IMR-90 (cell line): ENCODE measurements at regions not wholly inside any gene's neighbourhood (a gene's known extent, or its start where the extent isn't known, plus 50 kb on each side); places are given as distances from the start of the nearest gene placed in this dataset.

ENCODE experiments used
- ATAC-seq: fragments of 200-7000 bp; cut with Tn5 transposase; 2 replicates; pipeline ENCODE4 v1.9.1; 2020; ENCODE audit warnings: low read depth, mild to moderate bottlenecking, moderate library complexity
- BruUV-seq: library from RNA; stranded (reverse); fragments of 400-500 nt; replicated peaks from 2 replicates; lab custom pipeline; 2021; lab: Mats Ljungman, UMichigan
- CTCF ChIA-PET: fragments of 300-600 bp; formaldehyde crosslinking; extraction: SDS; loops from one replicate; lab custom pipeline; 2021; ENCODE audit warnings: antibody characterized with exemption; lab: Yijun Ruan, JAX
- POLR2A ChIA-PET: fragments of 300-600 bp; sonication (Branson Sonifier 250); formaldehyde crosslinking; loops from one replicate; lab custom pipeline; 2022; ENCODE audit warnings: antibody characterized with exemption; ENCODE audit not compliant: unreplicated experiment; lab: Charles Lee
- DNase-seq: peaks from one replicate; pipeline ENCODE4 v3.0.0; 2013
- H2AFZ ChIP-seq: replicated peaks from 2 replicates; pipeline ENCODE3; 2013; ENCODE audit warnings: low read length, mild to moderate bottlenecking; ENCODE audit not compliant: poor library complexity
- H2AK5ac ChIP-seq: 2 replicates; pipeline ENCODE4 v1.6.1; 2013; ENCODE audit warnings: low read depth, low read length, inconsistent platforms
- H2AK9ac ChIP-seq: replicated peaks from 2 replicates; pipeline ENCODE3; 2013; ENCODE audit warnings: mild to moderate bottlenecking, low read depth, low read length, moderate library complexity; ENCODE audit not compliant: poor library complexity
- H2BK120ac ChIP-seq: 2 replicates; pipeline ENCODE4 v1.6.1; 2013; ENCODE audit warnings: low read depth, low read length, inconsistent platforms
- H2BK15ac ChIP-seq: 3 replicates; pipeline ENCODE4 v1.6.1; 2013; ENCODE audit warnings: low read depth, low read length, inconsistent platforms
- H2BK20ac ChIP-seq: 2 replicates; pipeline ENCODE4 v1.6.1; 2013; ENCODE audit warnings: low read depth, mild to moderate bottlenecking, inconsistent platforms, low read length, moderate library complexity
- H2BK5ac ChIP-seq: 2 replicates; pipeline ENCODE4 v1.6.1; 2013; ENCODE audit warnings: mild to moderate bottlenecking, low read depth, low read length, inconsistent platforms; ENCODE audit not compliant: poor library complexity, severe bottlenecking
- H3K14ac ChIP-seq: replicated peaks from 2 replicates; pipeline ENCODE4 v1.6.1; 2013; ENCODE audit warnings: low read depth, low read length, inconsistent platforms
- H3K18ac ChIP-seq: 2 replicates; pipeline ENCODE4 v1.6.1; 2013; ENCODE audit warnings: low read depth, low read length, control low read depth
- H3K23ac ChIP-seq: 2 replicates; pipeline ENCODE4 v1.6.1; 2013; ENCODE audit warnings: low read depth, low read length, inconsistent platforms
- H3K27ac ChIP-seq: 2 replicates; pipeline ENCODE4 v1.5.1; 2013; ENCODE audit warnings: mild to moderate bottlenecking, control low read depth, low read length; ENCODE audit not compliant: insufficient read depth
- H3K27me3 ChIP-seq: 2 replicates; pipeline ENCODE4 v1.6.1; 2013; ENCODE audit warnings: low read length; ENCODE audit not compliant: control insufficient read depth, insufficient read depth
- H3K36me3 ChIP-seq: 2 replicates; pipeline ENCODE4 v1.6.1; 2013; ENCODE audit warnings: low read length, mixed read lengths; ENCODE audit not compliant: control insufficient read depth, insufficient read depth
- H3K4ac ChIP-seq: 2 replicates; pipeline ENCODE4 v1.6.1; 2013; ENCODE audit warnings: low read depth, low read length, inconsistent platforms
- H3K4me1 ChIP-seq: 2 replicates; pipeline ENCODE4 v1.6.1; 2013; ENCODE audit warnings: low read length, mixed read lengths; ENCODE audit not compliant: control insufficient read depth, insufficient read depth
- H3K4me2 ChIP-seq: 2 replicates; pipeline ENCODE4 v1.6.1; 2013; ENCODE audit warnings: low read depth, mild to moderate bottlenecking, control low read depth, low read length, moderate library complexity
- H3K4me3 ChIP-seq: 2 replicates; pipeline ENCODE4 v1.5.1; 2013; ENCODE audit warnings: low read depth, mild to moderate bottlenecking, control low read depth, low read length, moderate library complexity; ENCODE audit not compliant: insufficient read depth
- H3K56ac ChIP-seq: 2 replicates; pipeline ENCODE4 v1.6.1; 2013; ENCODE audit warnings: low read length, inconsistent platforms; ENCODE audit not compliant: insufficient read depth; ENCODE audit errors: extremely low read depth
- H3K79me1 ChIP-seq, 2 experiments: 2 replicates each; pipeline ENCODE4 v1.6.1; 2013; ENCODE audit warnings: low read length in 2 of 2, inconsistent platforms in 1 of 2, low read depth in 1 of 2
- H3K9ac ChIP-seq: 2 replicates; pipeline ENCODE4 v1.6.1; 2013; ENCODE audit warnings: low read depth, low read length, control low read depth
- H3K9me1 ChIP-seq: 2 replicates; pipeline ENCODE4 v1.6.1; 2013; ENCODE audit warnings: low read length, inconsistent platforms; ENCODE audit not compliant: insufficient read depth
- H3K9me3 ChIP-seq: 2 replicates; pipeline ENCODE4 v1.6.1; 2013; ENCODE audit warnings: low read length; ENCODE audit not compliant: control insufficient read depth, insufficient read depth
- H4K20me1 ChIP-seq: 2 replicates; pipeline ENCODE4 v1.6.1; 2013; ENCODE audit warnings: low read length, inconsistent platforms; ENCODE audit not compliant: insufficient read depth
- H4K5ac ChIP-seq: 2 replicates; pipeline ENCODE4 v1.6.1; 2013; ENCODE audit warnings: mild to moderate bottlenecking, low read depth, low read length, control low read depth
- H4K8ac ChIP-seq, 2 experiments: 2 replicates each; pipeline ENCODE4 v1.6.1; 2013; ENCODE audit warnings: low read depth in 2 of 2, low read length in 2 of 2, control low read depth in 1 of 2, inconsistent platforms in 1 of 2
- H4K91ac ChIP-seq: 2 replicates; pipeline ENCODE4 v1.6.1; 2013; ENCODE audit warnings: low read depth, low read length, inconsistent platforms; ENCODE audit not compliant: insufficient read depth
- BHLHE40 ChIP-seq: fragments of 150-350 bp; IDR thresholded peaks from 2 replicates; pipeline ENCODE4 v1.6.1; 2016; ENCODE audit warnings: mild to moderate bottlenecking, low read depth, low read length
- CHD1 ChIP-seq: IDR thresholded peaks from 2 replicates; pipeline ENCODE4 v1.6.1; 2012; ENCODE audit warnings: low read depth, low read length, improper control_type of control experiment
- FOS ChIP-seq: fragments of 150-350 bp; IDR thresholded peaks from 2 replicates; pipeline ENCODE4 v1.6.1; 2016; ENCODE audit warnings: low read depth, low read length
- MAFK ChIP-seq: IDR thresholded peaks from 2 replicates; pipeline ENCODE4 v1.6.1; 2012; ENCODE audit warnings: low read depth, low read length, improper control_type of control experiment
- RAD21 ChIP-seq: IDR thresholded peaks from 2 replicates; pipeline ENCODE4 v1.6.1; 2012; ENCODE audit warnings: low read length, improper control_type of control experiment
- RCOR1 ChIP-seq: IDR thresholded peaks from 2 replicates; pipeline ENCODE4 v1.6.1; 2012; ENCODE audit warnings: mild to moderate bottlenecking, low read length, improper control_type of control experiment; ENCODE audit not compliant: insufficient replicate concordance
- WGBS, 2 experiments: methylation state at CpG; one replicate each; pipeline versions ENCODE4 v1.1.5 to v1.1.7; 2013; ENCODE audit warnings: missing lambda C conversion rate in 2 of 2; ENCODE audit not compliant: insufficient read length in 1 of 2; ENCODE audit errors: extremely low coverage in 2 of 2; 5-methylcytosine and 5-hydroxymethylcytosine counted together
- dilution Hi-C: fragments of 300-500 bp; cut with HindIII; formaldehyde crosslinking; loops from one replicate; pipeline ENCODE4 v1.14.3; 2018; ENCODE audit warnings: low sequenced_read_pairs; ENCODE audit not compliant: unreplicated experiment
- in situ Hi-C: fragments of 300-500 bp; cut with MboI; formaldehyde crosslinking; loops from 3 replicates; pipeline ENCODE4 v1.14.3; 2019; ENCODE audit warnings: low sequenced_read_pairs, inconsistent platforms, mixed read lengths
- intact Hi-C: fragments of 100-400 bp; cut with micrococcal nuclease; formaldehyde crosslinking; loops from 2 replicates; pipeline ENCODE4 v1.10.0; 2022
- TF ChIP-seq, protein P1 (sequence below): fragments of 150-350 bp; IDR thresholded peaks from 2 replicates; pipeline ENCODE4 v1.6.1; 2016; ENCODE audit warnings: low read depth, mild to moderate bottlenecking, low read length, moderate library complexity, borderline replicate concordance

DNA sequence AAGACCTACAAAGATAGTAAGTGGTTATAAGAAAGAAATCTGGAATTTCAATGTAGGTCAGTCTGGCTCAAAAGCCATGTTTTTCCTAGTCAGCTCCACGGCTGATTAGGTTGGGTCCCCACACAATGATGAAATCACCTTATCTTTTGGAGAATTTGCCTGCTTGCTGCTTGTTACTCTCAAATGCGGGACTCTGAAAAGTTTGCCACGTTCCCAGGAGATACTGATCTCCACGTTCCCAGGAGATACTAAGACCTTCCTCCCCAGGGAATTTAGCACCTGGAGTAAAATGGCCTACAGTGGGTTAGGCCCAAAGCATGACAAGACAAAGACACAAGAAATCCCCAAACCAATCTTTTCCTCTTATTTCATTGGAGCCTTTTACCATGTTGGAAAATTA lies 449.6 kb downstream of the TNS1 start:
- no peak for DNase-seq
- no TSS peak for BruUV-seq
- H3K4me2 ChIP-seq, result no peak overlapping the region
- intact Hi-C loops, result no loop called here
- H3K27ac ChIP-seq, result no peak overlapping the region
- in situ Hi-C loops, result no loop called here
- no peak overlapping the region for H3K14ac ChIP-seq
- TF ChIP-seq BHLHE40, result no peak
- TF ChIP-seq RCOR1, result no peak
- TF ChIP-seq RAD21, result no peak
- TF ChIP-seq MAFK, result no peak
- TF ChIP-seq FOS, result no peak
- TF ChIP-seq, protein P1, sequence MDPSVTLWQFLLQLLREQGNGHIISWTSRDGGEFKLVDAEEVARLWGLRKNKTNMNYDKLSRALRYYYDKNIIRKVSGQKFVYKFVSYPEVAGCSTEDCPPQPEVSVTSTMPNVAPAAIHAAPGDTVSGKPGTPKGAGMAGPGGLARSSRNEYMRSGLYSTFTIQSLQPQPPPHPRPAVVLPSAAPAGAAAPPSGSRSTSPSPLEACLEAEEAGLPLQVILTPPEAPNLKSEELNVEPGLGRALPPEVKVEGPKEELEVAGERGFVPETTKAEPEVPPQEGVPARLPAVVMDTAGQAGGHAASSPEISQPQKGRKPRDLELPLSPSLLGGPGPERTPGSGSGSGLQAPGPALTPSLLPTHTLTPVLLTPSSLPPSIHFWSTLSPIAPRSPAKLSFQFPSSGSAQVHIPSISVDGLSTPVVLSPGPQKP, result no peak
- TF ChIP-seq CHD1, result no peak
- ChIA-PET POLR2A (no interaction called here), CTCF (no interaction called here)
- H2AK9ac ChIP-seq, result no peak overlapping the region
- H4K8ac ChIP-seq, result peak overlapping the region in 1 of 2 experiments; percentile 15; a peak in 2 of 4 replicates
- H3K9ac ChIP-seq, result no peak overlapping the region
- no peaks in the 10 kb centered on the region for H3K9me3 ChIP-seq
- no peak overlapping the region for H3K56ac ChIP-seq
- 100% methylated on average over 1 of the region's 4 CpGs; no CpG with 5 or more reads in 1 of the 2 experiments for WGBS, 2 experiments
- H2BK15ac ChIP-seq, result peak overlapping the region; percentile 46; the same call in 2 of the 3 replicates
- dilution Hi-C loops, result no loop called here
- H3K4me3 ChIP-seq, result no peak overlapping the region
- peak overlapping the region; percentile 79 for H2BK20ac ChIP-seq
- no peak overlapping the region for H3K23ac ChIP-seq
- peaks cover 3% of the 10 kb centered on the region for H3K27me3 ChIP-seq
- no peak for ATAC-seq
- no peaks in the 10 kb centered on the region for H4K20me1 ChIP-seq
- no peaks in the 10 kb centered on the region for H3K36me3 ChIP-seq
- no peaks in the 10 kb centered on the region for H3K79me1 ChIP-seq
- H3K9me1 ChIP-seq, result peaks cover 13% of the 10 kb centered on the region
- peak overlapping the region; percentile 74; the same call in 1 of the 2 replicates for H4K91ac ChIP-seq
- H3K4ac ChIP-seq, result peak overlapping the region; percentile 55
- H3K18ac ChIP-seq, result peak overlapping the region; percentile 78
- H2BK5ac ChIP-seq, result no peak overlapping the region
- 0 out of 2 replicates have a peak overlapping the region, but pooled peaks have one; percentile 8 for H4K5ac ChIP-seq
- H2AFZ ChIP-seq, result no peak overlapping the region
- peaks cover 20% of the 10 kb centered on the region for H3K4me1 ChIP-seq
- peak overlapping the region; percentile 54; the same call in 1 of the 2 replicates for H2AK5ac ChIP-seq
- H2BK120ac ChIP-seq, result peak overlapping the region; percentile 94
